PC-3 (cell line): ENCODE measurements at regions not wholly inside any gene's neighbourhood (a gene's known extent, or its start where the extent isn't known, plus 50 kb on each side); places are given as distances from the start of the nearest gene placed in this dataset.

Source experiments
- EZH2 ChIP-seq: fragments of 300-600 bp; sonication (generic); IDR thresholded peaks from one replicate; pipeline ENCODE4 v1.6.1; 2017; ENCODE audit warnings: antibody characterized with exemption, mild to moderate bottlenecking, low read length; ENCODE audit not compliant: unreplicated experiment
- TF ChIP-seq, protein P1 (sequence below): fragments of 300-600 bp; sonication (generic); conservative IDR thresholded peaks from 2 replicates; pipeline ENCODE4 v1.5.1; 2017; ENCODE audit warnings: antibody characterized with exemption, low read depth, mild to moderate bottlenecking, low read length

DNA sequence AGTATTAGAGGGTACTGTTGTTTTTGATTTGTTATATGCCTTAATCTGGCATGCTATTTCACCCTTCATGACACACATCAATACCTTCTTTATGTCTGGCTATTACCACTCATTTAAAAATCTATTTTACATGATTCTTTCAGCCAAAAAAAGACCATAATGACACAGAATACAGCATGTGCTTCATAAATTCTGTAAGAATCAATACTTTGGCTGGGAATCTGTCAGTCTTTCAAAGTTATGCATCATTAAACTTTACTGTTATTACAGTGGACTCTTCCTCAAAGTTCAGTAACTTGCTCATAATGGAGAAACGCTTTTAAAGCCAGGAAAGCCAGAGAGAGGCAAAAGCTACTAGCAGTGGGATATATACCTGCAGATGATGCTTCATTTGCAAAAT, 247.2 kb upstream of the ADGRL2 start:
- TF ChIP-seq, protein P1, sequence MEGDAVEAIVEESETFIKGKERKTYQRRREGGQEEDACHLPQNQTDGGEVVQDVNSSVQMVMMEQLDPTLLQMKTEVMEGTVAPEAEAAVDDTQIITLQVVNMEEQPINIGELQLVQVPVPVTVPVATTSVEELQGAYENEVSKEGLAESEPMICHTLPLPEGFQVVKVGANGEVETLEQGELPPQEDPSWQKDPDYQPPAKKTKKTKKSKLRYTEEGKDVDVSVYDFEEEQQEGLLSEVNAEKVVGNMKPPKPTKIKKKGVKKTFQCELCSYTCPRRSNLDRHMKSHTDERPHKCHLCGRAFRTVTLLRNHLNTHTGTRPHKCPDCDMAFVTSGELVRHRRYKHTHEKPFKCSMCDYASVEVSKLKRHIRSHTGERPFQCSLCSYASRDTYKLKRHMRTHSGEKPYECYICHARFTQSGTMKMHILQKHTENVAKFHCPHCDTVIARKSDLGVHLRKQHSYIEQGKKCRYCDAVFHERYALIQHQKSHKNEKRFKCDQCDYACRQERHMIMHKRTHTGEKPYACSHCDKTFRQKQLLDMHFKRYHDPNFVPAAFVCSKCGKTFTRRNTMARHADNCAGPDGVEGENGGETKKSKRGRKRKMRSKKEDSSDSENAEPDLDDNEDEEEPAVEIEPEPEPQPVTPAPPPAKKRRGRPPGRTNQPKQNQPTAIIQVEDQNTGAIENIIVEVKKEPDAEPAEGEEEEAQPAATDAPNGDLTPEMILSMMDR, result no peak
- TF ChIP-seq EZH2, result no peak
